HG02678 (cell line): ENCODE measurements at regions not wholly inside any gene's neighbourhood (a gene's known extent, or its start where the extent isn't known, plus 50 kb on each side); places are given as distances from the start of the nearest gene placed in this dataset.

Experiments
- ATAC-seq: cut with Tn5 transposase; IDR thresholded peaks from one replicate; pipeline ENCODE4 v1.9.1; 2021; ENCODE audit warnings: mild to moderate bottlenecking, moderate library complexity; ENCODE audit not compliant: unreplicated experiment

- peak; percentile 63 for ATAC-seq
These were observed 112.1 kb upstream of the CNTNAP4 start for GRCh38 chr16:76164970-76165558.

DNA sequence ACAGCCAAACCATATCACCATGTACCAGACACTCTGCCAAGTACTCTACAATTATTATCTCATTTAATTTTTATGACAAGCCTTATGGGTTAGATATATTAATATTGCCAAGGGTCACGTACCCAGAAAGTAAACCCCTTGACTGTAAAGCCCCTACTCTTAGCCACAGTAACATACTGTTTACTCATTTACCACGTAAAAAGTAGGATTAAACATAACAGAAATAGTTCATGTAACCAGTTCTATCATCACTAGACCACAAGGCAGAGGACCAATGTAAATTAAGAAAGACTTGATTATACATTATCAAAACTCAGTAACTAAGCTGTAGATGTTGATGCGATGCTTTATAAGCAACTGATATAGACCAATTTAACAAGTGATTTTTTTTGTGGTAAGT is 101.5 kb upstream of the CNTNAP4 start:
- ATAC-seq = no peak

GRCh38 chr16:76176153-76176552 is 101.0 kb upstream of the CNTNAP4 start:
- ATAC-seq = peak; percentile 90

GRCh38 chr16:76176616-76177015 is 100.6 kb upstream of the CNTNAP4 start:
- no peak for ATAC-seq

DNA sequence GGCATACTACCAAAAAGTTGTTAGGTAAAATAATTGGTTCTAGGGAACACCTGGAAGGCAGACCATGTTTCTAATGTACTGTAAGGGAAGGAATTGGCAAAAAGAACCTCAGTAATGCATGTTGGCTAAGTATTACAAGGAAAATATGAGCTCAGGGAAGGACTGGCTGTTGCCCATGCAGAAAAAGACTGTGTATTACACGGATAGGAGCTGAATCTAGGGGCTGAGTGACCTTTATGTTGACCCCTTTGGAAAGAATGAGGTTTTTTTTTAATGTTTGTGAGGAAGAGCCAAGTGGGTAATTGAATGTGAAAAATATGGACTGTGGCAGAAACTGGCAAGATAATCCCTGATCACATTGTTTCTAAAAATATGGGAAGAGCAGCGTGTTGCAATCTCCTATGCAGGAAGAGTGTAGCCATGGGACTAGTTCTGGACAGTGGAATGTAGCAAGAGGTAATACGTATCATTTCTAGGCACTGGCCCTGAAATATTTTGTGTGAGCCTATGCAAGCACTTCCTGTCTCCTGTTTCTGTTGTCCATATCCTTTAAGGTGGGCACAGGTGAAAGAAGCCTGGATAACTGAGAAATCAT is 95.1 kb upstream of the CNTNAP4 start:
- no peak for ATAC-seq

GRCh38 chr16:76183647-76184046 is 93.6 kb upstream of the CNTNAP4 start:
- ATAC-seq = no peak

DNA sequence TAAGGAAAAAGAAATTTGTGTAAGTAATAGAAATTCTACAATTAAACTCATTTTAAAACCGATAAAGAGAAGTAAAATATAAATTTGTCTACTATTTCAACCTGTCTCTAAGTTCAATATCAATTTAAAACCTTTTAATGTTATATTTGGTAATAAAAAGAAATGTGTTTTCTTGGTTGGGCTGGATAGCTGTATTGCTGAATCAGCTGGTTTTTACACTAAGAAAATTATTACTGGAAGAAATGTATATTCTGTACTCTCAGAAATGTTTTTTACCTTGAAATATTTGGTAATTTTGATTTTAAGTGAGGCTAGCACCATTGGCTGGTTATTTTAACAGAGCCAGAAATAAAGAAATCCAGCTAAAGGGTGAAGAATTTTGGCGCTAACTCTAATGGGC is 87.1 kb upstream of the CNTNAP4 start:
- no peak for ATAC-seq

DNA sequence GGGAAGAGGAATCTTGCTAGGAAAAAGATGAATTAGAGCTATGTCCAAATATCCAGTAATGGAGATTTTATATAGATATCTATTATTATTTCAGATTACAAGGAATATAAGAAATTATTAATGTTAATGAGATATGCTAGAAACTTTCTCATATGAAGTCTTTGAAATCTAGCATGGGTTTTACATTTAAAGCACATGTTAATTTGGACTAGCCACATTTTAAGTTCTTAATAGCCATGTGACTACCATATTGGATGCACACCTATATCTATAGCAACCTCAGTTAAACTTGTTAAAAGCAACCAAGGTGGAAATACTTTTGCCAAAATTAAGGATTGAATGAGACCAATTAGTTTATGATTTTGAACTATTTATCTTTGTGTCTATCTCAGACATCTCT is 86.7 kb upstream of the CNTNAP4 start:
- ATAC-seq = no peak

DNA sequence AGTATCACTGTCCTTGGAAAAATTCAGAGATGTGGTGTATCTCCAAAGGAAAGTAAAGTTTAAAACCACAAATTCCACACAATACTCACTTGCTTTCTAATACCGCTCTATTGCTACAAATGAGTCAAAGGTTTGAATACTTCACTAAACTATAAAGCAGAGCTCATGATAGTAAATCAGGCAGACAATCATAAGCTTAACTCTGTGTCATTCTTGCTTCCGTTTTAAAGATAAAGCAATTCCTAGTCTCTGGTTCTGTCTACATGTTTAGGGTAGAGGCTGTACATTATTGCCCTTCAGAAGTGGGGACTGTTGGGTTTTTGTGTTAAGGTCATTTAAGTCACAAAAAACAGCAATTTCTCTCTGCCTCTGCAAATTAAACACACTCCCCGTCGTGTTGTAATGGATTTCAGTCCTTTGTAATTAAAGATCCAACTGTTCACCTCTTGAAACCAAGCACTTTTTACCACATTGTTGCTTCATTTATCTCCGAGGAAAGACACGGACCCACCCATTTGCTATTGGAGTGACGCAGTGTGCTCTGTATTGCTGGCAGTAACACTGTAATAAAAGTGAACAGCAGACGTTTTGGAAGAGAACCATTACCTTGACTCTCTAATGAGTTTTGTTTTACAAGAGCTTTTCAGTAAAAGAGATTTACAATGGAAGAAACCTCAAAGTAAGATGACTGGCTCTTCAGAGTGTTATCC is 83.1 kb upstream of the CNTNAP4 start:
- ATAC-seq = no peak

- no peak for ATAC-seq
These were observed 82.6 kb upstream of the CNTNAP4 start for GRCh38 chr16:76194616-76195015.

DNA sequence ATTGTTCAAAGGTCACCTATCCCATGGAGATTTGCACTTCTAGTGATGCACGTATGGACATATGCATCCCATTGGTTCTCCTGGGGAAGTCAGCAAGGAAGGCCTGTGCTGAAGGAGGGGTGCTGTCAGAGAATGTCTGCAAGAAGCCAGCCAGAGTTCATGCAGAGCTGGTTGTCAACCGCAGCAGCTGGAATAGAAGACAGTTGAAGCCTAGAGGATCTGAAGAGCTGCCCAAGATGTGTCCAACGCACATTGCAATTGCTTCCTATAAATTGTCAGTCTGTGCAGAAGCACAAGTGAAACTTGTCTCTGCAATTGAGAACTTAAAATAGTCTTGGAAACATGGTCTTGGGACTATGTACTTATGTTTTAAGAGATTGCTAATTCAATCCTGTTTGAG is 82.1 kb upstream of the CNTNAP4 start:
- ATAC-seq = no peak

DNA sequence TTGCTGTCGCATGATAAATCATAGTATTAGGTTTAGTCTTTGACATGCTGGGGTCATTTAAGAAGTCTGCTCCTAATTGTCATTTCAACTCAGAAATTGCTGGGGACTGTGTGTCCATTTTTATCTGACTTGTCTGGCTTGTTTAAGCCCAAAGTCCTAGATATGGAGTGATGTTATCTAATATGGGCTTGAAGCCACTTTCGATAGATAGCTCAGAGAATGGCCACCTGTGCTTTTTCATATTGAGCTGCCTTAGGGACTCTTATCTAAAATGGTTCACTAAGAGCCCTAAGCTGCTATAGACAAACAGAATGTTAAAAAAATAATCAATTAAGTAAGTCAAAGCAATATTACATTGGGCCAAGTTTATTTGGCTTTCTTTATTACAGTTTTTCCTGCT is 81.6 kb upstream of the CNTNAP4 start:
- ATAC-seq = no peak

GRCh38 chr16:76197900-76198299 is 79.3 kb upstream of the CNTNAP4 start:
- no peak for ATAC-seq

DNA sequence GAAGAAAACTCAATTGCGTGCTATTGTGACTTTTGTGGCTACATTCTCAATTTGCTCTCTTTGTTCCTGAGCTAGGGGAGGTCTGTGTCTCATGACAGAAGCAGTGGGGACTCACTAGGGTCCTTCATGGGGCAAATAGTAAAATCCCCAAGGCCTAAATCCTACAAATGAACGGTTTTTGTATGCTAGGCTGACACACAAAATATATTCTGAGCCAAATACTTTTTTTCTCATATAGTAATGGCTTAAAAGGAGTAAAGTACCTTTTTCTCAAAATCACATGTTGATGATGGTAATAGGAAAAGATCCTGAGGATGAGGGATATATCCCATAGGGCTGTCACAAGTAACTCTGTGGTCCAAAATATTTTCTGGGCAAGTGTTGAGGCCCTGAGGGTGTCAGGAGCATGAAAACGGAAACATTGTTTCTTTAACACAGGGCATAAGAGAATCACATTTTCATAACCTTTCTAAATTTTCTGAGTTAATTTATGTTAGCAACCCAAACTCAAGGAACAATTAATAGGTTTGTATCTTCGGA is 77.5 kb upstream of the CNTNAP4 start:
- no peak for ATAC-seq

DNA sequence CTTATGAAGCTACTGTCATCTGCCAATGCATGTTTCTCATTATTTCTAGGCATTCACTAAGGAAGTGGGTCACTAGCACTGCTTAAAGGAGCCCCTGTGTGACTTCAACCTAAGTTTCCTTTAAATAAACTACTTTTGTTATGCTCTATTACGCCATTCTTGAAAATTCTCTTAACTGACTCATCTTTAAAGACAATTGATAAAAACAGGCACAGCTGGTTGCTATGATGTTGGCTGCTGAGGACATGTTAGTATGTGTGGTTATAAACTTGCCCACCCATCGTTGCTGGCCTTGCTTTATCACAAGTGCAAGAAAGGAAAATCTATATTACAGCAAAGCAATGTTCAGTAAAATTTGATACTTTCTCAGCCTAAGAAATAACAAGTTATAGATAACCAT is 75.8 kb upstream of the CNTNAP4 start:
- no peak for ATAC-seq

- ATAC-seq = no peak
These were observed 73.0 kb upstream of the CNTNAP4 start for GRCh38 chr16:76204249-76204648.

GRCh38 chr16:76207270-76207669 is 69.9 kb upstream of the CNTNAP4 start:
- no peak for ATAC-seq

DNA sequence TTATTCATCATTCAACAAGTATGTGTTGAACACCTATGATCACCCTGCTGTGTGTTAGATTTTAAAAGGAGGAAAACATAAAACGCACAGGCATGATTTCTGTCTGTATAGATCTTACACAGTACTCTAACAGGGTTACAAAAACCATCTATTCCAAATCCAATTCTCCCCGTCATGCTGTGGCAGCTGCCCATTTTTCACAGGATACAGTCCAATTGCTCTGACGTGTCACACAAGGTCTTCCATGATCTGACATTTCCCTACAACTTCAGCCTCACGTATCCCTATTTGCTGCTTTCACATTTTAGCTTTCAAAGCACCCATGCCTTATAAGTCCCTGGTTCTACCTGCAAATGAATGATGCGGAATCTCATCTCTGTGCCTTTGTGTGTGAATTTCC is 67.0 kb upstream of the CNTNAP4 start:
- no peak for ATAC-seq

- no peak for ATAC-seq
These were observed 63.3 kb upstream of the CNTNAP4 start for GRCh38 chr16:76213860-76214259.

DNA sequence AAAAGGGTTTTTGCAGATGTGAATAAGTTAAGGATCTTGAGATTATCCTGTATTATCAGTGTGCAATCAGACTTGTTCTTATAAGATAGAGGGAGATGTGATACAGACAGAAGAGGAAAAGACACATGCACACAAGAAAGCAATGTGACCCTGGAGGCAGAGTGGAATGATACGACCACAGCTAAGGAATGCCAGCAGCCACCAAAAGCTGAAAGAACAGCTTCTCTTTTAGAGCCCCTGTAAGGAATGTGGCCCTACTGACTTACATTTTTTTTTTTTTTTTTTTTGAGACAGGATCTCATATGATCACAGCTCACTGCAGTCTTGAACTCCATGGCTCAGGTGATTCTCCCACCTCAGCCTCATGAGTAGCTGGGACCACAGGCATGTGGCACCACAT is 62.3 kb upstream of the CNTNAP4 start:
- no peak for ATAC-seq

DNA sequence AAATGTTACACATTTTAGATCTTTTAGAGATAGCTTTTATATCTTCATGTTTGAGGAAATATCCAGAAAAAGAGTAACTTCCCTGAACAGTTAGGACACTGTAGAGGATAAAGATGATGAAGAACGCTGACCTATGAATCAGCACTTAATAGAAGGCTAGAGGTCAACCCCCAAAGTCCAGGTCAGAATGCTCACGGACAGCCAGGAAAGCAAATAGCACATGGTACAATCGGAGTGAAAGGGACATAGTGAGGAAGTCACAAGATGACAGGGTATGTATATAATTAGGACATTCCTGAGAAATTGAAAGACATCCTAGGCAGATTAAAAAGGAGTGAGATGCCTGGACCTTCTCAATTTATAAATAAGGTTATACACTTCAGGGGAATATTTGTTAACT is 55.1 kb upstream of the CNTNAP4 start:
- no peak for ATAC-seq

DNA sequence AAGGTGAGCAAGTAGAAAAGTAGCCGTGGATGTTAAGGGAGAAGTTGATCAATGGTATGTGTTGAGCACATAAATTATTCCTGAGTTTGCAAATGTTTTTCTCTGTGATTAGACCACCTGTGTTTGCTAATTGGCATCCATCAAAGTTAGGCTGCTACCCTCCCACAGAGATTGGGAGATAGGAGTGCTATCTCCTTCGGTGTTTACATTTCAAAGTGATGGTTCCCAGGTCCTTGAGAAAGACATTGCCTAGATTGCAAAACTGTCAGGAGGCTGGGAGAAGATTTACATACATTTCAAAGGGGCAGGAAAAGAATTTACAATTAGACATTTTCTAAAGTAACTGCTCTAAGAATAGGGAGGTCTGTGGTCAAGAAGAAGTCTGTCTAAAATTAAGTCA is 54.3 kb upstream of the CNTNAP4 start:
- ATAC-seq = no peak
